CD14-positive monocyte (primary cell): ENCODE measurements at regions not wholly inside any gene's neighbourhood (a gene's known extent, or its start where the extent isn't known, plus 50 kb on each side); places are given as distances from the start of the nearest gene placed in this dataset.

ENCODE experiments used
- DNase-seq, 3 donors: peaks; one replicate each; pipeline ENCODE4 v3.0.0-alpha.2; 2011 to 2022
- H2AFZ ChIP-seq: 2 replicates; pipeline ENCODE4 v1.6.0; 2012; ENCODE audit warnings: mild to moderate bottlenecking, low read depth, low read length, inconsistent platforms; ENCODE audit not compliant: insufficient read depth, poor library complexity, severe bottlenecking
- H3K27ac ChIP-seq, 2 donors: 1 replicate in 1 of 2; 2 replicates in 1 of 2; pipeline ENCODE4 v1.5.1; 2012 to 2013; ENCODE audit warnings: low read length in 2 of 2, control low read depth in 1 of 2, inconsistent platforms in 1 of 2, low read depth in 1 of 2, mild to moderate bottlenecking in 1 of 2
- H3K27me3 ChIP-seq, 2 donors: one replicate each; pipeline versions ENCODE4 v1.6.0 to v1.6.1; 2011 to 2013; ENCODE audit warnings: low read length in 2 of 2; ENCODE audit not compliant: control insufficient read depth in 2 of 2, insufficient read depth in 2 of 2
- H3K36me3 ChIP-seq, 2 donors: replicated peaks in 1 of 2; 1 replicate in 1 of 2; 2 replicates in 1 of 2; pipeline versions ENCODE4 v1.5.1 to v1.6.1; 2012 to 2013; ENCODE audit warnings: low read length in 2 of 2, control low read depth in 1 of 2, inconsistent platforms in 1 of 2, mild to moderate bottlenecking in 1 of 2; ENCODE audit not compliant: insufficient read depth in 2 of 2, control insufficient read depth in 1 of 2
- H3K4me1 ChIP-seq, 2 donors: 1 replicate in 1 of 2; 2 replicates in 1 of 2; pipeline versions ENCODE4 v1.5.1 to v1.6.1; 2012 to 2013; ENCODE audit warnings: low read length in 2 of 2, control low read depth in 1 of 2, inconsistent platforms in 1 of 2, mild to moderate bottlenecking in 1 of 2, moderate library complexity in 1 of 2; ENCODE audit not compliant: insufficient read depth in 2 of 2, control insufficient read depth in 1 of 2
- H3K4me2 ChIP-seq: replicated peaks from 2 replicates; pipeline ENCODE3; 2012; ENCODE audit warnings: low read length, moderate library complexity, mild to moderate bottlenecking; ENCODE audit not compliant: poor library complexity, severe bottlenecking; ENCODE audit errors: extremely low read depth
- H3K4me3 ChIP-seq, 3 experiments: fragments of 200-600 bp in 1 of 3; sonication (generic) in 1 of 3; replicated peaks in 1 of 3; 1 replicate in 2 of 3; 2 replicates in 1 of 3; pipeline ENCODE4 v1.5.1; 2011 to 2013; ENCODE audit warnings: low read length in 3 of 3, mild to moderate bottlenecking in 3 of 3, control low read depth in 2 of 3, low read depth in 2 of 3, inconsistent platforms in 1 of 3, moderate library complexity in 1 of 3
- H3K79me2 ChIP-seq: 2 replicates; pipeline ENCODE4 v1.6.0; 2012; ENCODE audit warnings: mild to moderate bottlenecking, control low read depth, inconsistent platforms, low read length, moderate library complexity; ENCODE audit not compliant: insufficient read depth
- H3K9ac ChIP-seq: 2 replicates; pipeline ENCODE4 v1.6.0; 2017; ENCODE audit warnings: low read length, mild to moderate bottlenecking; ENCODE audit not compliant: insufficient read depth, poor library complexity, severe bottlenecking
- H3K9me3 ChIP-seq, 2 donors: replicated peaks in 1 of 2; 1 replicate in 1 of 2; 2 replicates in 1 of 2; pipeline versions ENCODE4 v1.5.1 to v1.6.1; 2012 to 2013; ENCODE audit warnings: low read length in 2 of 2, control low read depth in 1 of 2; ENCODE audit not compliant: control insufficient read depth in 1 of 2, insufficient read depth in 1 of 2
- H4K20me1 ChIP-seq: 2 replicates; pipeline ENCODE4 v1.6.0; 2012; ENCODE audit warnings: mild to moderate bottlenecking, low read length, control low read depth, moderate library complexity; ENCODE audit not compliant: insufficient read depth
- H3K27ac Mint-ChIP-seq, 7 donors: one replicate each; pipeline ENCODE4 v1.8.0; 2020; ENCODE audit warnings: mild to moderate bottlenecking in 7 of 7, mixed read lengths in 7 of 7, moderate library complexity in 6 of 7, inconsistent platforms in 2 of 7
- H3K27me3 Mint-ChIP-seq, 3 donors: one replicate each; pipeline ENCODE4 v1.8.0; 2021 to 2022; ENCODE audit warnings: low read depth in 3 of 3, mild to moderate bottlenecking in 3 of 3, mixed read lengths in 3 of 3, moderate library complexity in 3 of 3, inconsistent platforms in 1 of 3
- H3K36me3 Mint-ChIP-seq, 2 donors: one replicate each; pipeline ENCODE4 v1.8.0; 2020; ENCODE audit warnings: mixed read lengths in 2 of 2, inconsistent platforms in 1 of 2, mild to moderate bottlenecking in 1 of 2
- H3K4me1 Mint-ChIP-seq: one replicate; pipeline ENCODE4 v1.8.0; 2020; ENCODE audit warnings: mild to moderate bottlenecking, mixed read lengths
- H3K4me3 Mint-ChIP-seq, 2 donors: one replicate each; pipeline ENCODE4 v1.8.0; 2020; ENCODE audit warnings: mild to moderate bottlenecking in 2 of 2, mixed read lengths in 2 of 2, moderate library complexity in 1 of 2
- H3K9me3 Mint-ChIP-seq, 7 donors: one replicate each; pipeline ENCODE4 v1.8.0; 2020 to 2022; ENCODE audit warnings: mixed read lengths in 7 of 7, mild to moderate bottlenecking in 6 of 7, moderate library complexity in 6 of 7, inconsistent platforms in 2 of 7
- WGBS: methylation state at CpG from one replicate; pipeline ENCODE4 v1.1.5; 2013; ENCODE audit warnings: missing lambda C conversion rate; ENCODE audit not compliant: insufficient coverage; 5-methylcytosine and 5-hydroxymethylcytosine counted together
- intact Hi-C, 2 donors: fragments of 100-400 bp; cut with micrococcal nuclease; formaldehyde crosslinking; loops; one replicate each; pipeline versions ENCODE4 v1.15.0 to v1.15.1; 2023
- TF ChIP-seq, protein P1 (sequence below): fragments of 200-600 bp; IDR thresholded peaks from one replicate; pipeline ENCODE4 v1.8.0; 2022; ENCODE audit warnings: antibody characterized with exemption, mild to moderate bottlenecking

DNA sequence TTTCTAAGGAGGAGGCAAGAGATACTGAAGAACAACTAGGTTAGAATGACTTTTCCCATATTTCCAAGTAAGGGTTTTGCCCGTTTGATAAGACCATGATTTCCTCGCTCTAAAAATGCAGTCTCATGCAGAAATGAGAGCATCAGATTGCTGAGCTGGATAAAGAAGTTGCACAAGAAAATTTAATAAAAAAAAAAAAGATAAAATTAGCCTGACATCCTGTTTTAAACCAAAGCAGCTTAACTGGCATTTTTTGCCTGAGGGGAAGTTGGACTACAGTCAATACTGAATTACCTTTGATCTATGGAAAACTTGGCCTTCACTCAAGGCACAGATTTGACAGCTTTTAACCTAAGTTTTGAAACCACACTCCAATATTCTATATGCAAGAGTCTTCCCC lies 208.4 kb downstream of the GASK1B start:
- no peaks in the 10 kb centered on the region for H3K36me3 ChIP-seq
- H3K79me2 ChIP-seq, result no peaks in the 10 kb centered on the region
- H2AFZ ChIP-seq, result no peak overlapping the region
- Mint-ChIP-seq H3K9me3 (no peaks in the 10 kb centered on the region), H3K4me1 (peaks cover 4% of the 10 kb centered on the region), H3K27me3 (peaks cover 0 to 2% (median 0%) of the 10 kb centered on the region in 3 donors), H3K4me3 (no peak overlapping the region), H3K36me3 (no peaks in the 10 kb centered on the region), H3K27ac (no peak overlapping the region)
- no peaks in the 10 kb centered on the region for H3K4me1 ChIP-seq
- H3K4me2 ChIP-seq, result no peak overlapping the region
- H3K4me3 ChIP-seq, result no peak overlapping the region
- H4K20me1 ChIP-seq, result no peaks in the 10 kb centered on the region
- TF ChIP-seq, protein P1, sequence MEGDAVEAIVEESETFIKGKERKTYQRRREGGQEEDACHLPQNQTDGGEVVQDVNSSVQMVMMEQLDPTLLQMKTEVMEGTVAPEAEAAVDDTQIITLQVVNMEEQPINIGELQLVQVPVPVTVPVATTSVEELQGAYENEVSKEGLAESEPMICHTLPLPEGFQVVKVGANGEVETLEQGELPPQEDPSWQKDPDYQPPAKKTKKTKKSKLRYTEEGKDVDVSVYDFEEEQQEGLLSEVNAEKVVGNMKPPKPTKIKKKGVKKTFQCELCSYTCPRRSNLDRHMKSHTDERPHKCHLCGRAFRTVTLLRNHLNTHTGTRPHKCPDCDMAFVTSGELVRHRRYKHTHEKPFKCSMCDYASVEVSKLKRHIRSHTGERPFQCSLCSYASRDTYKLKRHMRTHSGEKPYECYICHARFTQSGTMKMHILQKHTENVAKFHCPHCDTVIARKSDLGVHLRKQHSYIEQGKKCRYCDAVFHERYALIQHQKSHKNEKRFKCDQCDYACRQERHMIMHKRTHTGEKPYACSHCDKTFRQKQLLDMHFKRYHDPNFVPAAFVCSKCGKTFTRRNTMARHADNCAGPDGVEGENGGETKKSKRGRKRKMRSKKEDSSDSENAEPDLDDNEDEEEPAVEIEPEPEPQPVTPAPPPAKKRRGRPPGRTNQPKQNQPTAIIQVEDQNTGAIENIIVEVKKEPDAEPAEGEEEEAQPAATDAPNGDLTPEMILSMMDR, result no peak
- no peak for DNase-seq
- H3K27ac ChIP-seq, result no peak overlapping the region
- no peaks in the 10 kb centered on the region for H3K9me3 ChIP-seq
- H3K27me3 ChIP-seq, result no peaks in the 10 kb centered on the region
- no peak overlapping the region for H3K9ac ChIP-seq
- WGBS, result no CpG with 5 or more reads among the region's 2 CpGs
- intact Hi-C loops, result no loop called here

DNA sequence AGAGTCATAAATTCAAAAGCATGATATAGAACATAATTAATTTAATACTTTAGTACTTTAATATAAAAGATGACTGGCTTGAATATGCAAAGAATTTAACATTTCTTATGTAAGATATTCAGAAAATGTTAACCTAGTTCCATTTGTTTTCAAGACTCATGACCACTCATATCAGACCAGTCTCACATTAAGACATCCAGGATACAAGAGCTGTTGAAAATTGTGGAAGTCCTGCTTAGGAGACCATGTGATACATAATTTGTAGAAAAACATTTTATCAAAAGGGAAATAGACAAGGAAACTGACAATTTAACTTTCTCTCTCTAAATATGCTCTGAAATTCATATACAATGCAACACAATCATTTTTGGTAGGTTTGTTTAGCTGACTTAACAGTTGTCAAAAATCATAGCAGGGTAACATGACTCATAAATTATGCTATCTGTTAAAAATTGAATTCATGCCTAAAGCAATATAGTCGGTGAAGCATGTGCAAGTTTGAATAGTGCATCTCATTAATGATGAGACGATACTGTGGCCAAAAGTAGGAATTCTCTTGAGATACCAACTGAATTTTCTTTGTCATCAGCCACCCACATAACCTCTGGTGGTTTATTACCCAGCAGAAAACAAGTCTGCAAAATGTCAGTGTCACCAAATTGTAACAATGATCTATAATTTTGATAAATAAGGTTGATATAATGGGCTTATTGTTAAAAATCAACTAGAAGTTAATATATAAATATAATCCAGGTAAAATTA lies 211.4 kb downstream of the GASK1B start:
- 80% methylated on average over 1 of the region's 2 CpGs for WGBS
- no peak overlapping the region for H3K4me2 ChIP-seq
- no peaks in the 10 kb centered on the region for H3K4me1 ChIP-seq
- no peak overlapping the region for H3K27ac ChIP-seq
- no peaks in the 10 kb centered on the region for H3K36me3 ChIP-seq
- H2AFZ ChIP-seq, result no peak overlapping the region
- H3K4me1 Mint-ChIP-seq, result peaks cover 4% of the 10 kb centered on the region
- peaks cover 0 to 3% (median 0%) of the 10 kb centered on the region in 7 donors for H3K9me3 Mint-ChIP-seq
- intact Hi-C loops, result no loop called here
- H3K27me3 Mint-ChIP-seq, result no peaks in the 10 kb centered on the region
- H3K9ac ChIP-seq, result no peak overlapping the region
- H3K4me3 Mint-ChIP-seq, result no peak overlapping the region
- H3K27me3 ChIP-seq, result no peaks in the 10 kb centered on the region
- no peaks in the 10 kb centered on the region for H4K20me1 ChIP-seq
- no peak overlapping the region for H3K4me3 ChIP-seq
- H3K9me3 ChIP-seq, result no peaks in the 10 kb centered on the region
- DNase-seq, result no peak
- no peak overlapping the region for H3K27ac Mint-ChIP-seq
- H3K79me2 ChIP-seq, result no peaks in the 10 kb centered on the region
- TF ChIP-seq, protein P1, result no peak
- no peaks in the 10 kb centered on the region for H3K36me3 Mint-ChIP-seq
